Right lobe of liver (tissue), 6 donors: ENCODE measurements at regions not wholly inside any gene's neighbourhood (a gene's known extent, or its start where the extent isn't known, plus 50 kb on each side); places are given as distances from the start of the nearest gene placed in this dataset.

Experiments
- ATAC-seq, 4 donors: fragments of 200-7000 bp; cut with Tn5 transposase; one replicate each; pipeline ENCODE4 v1.9.1; 2020; ENCODE audit warnings: mild to moderate bottlenecking in 4 of 4, moderate library complexity in 4 of 4
- DNase-seq, 3 donors: peaks; one replicate each; pipeline ENCODE4 v3.0.0-alpha.2; 2020
- H3K27ac ChIP-seq, 3 donors: fragments of 200-600 bp; one replicate each; pipeline ENCODE4 v1.8.0; 2022
- H3K27me3 ChIP-seq, 2 donors: fragments of 200-600 bp; one replicate each; pipeline ENCODE4 v1.8.0; 2022
- H3K36me3 ChIP-seq, 4 donors: fragments of 200-600 bp; sonication (generic) in 1 of 4; one replicate each; pipeline versions ENCODE4 v1.5.1 to v1.8.0; 2017 to 2022; ENCODE audit warnings: control low read depth in 1 of 4
- H3K4me1 ChIP-seq, 4 donors: fragments of 200-600 bp; sonication (generic) in 1 of 4; one replicate each; pipeline versions ENCODE4 v1.5.1 to v1.8.0; 2017 to 2022; ENCODE audit warnings: control low read depth in 1 of 4
- H3K4me3 ChIP-seq, 3 donors: fragments of 200-600 bp; one replicate each; pipeline ENCODE4 v1.8.0; 2022
- H3K9me3 ChIP-seq, 4 donors: fragments of 200-600 bp; sonication (generic) in 1 of 4; one replicate each; pipeline versions ENCODE4 v1.5.1 to v1.8.0; 2017 to 2022; ENCODE audit warnings: control low read depth in 1 of 4
- CTCF ChIP-seq, 4 donors: fragments of 200-600 bp in 3 of 4; fragments of 450-650 bp in 1 of 4; IDR thresholded peaks; one replicate each; pipeline versions ENCODE4 v1.5.1 to v1.8.0; 2016 to 2022; ENCODE audit warnings: antibody characterized with exemption in 4 of 4, mild to moderate bottlenecking in 2 of 4
- POLR2A ChIP-seq: fragments of 450-650 bp; IDR thresholded peaks from one replicate; pipeline ENCODE4 v1.6.1; 2017; ENCODE audit warnings: antibody characterized with exemption, mild to moderate bottlenecking
- WGBS: methylation state at CpG from one replicate; pipeline ENCODE4 v1.1.6; 2018; ENCODE audit warnings: low coverage, low lambda C conversion rate; ENCODE audit not compliant: insufficient coverage; ENCODE audit errors: missing lambda C conversion rate; 5-methylcytosine and 5-hydroxymethylcytosine counted together
- intact Hi-C, 2 donors: fragments of 100-400 bp; cut with DNase I; formaldehyde crosslinking; loops; one replicate each; pipeline versions ENCODE4 v1.11.2 to v1.14.1; 2022
- donor health status: DM: no; HTN: yes; CAD: no.
- donor health status: DM: no; HTN: no; CAD: no.
- donor health status: DM: no; HTN: no; CAD: no.
- donor health status: DM: no; HTN: yes; CAD: no.
- donor health status: DM: no; HTN: yes; CAD: no.

GRCh38 chr4:156661555-156661954 is 310.0 kb downstream of the PDGFC start:
- WGBS = 69% methylated on average over 1 of the region's 1 CpG
- DNase-seq (no peak), ATAC-seq (no peak)
- Histone ChIP-seq H3K4me3 (no peak overlapping the region), H3K4me1 (no peaks in the 10 kb centered on the region), H3K36me3 (no peaks in the 10 kb centered on the region), H3K27ac (no peak overlapping the region), H3K9me3 (no peaks in the 10 kb centered on the region), H3K27me3 (no peaks in the 10 kb centered on the region)
- intact Hi-C loops = no loop called here
- no peak for TF ChIP-seq CTCF (IDR thresholded peaks at IDR 0.05)
- no peak for TF ChIP-seq POLR2A

DNA sequence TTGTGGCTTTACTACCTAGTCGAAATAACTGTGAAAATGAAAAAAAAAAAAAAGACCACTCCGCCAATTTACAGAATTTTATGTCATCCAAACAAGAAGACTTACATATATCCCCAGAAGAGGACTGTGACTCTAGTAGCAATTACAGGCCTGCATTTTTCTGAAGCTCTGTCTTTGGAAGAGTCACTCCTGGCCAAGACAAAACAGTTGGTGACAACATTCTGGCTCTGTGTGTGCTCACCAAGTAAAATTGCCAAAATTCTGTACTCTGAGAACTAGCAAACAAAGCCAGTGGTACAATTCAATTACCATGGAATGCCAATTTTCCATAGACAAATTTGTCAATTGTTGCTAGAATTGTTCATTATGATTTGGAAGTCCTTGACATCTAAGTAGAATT is 311.1 kb downstream of the PDGFC start:
- ATAC-seq (no peak), DNase-seq (no peak)
- intact Hi-C loops = no loop called here
- no peaks in the 10 kb centered on the region for H3K9me3 ChIP-seq
- TF ChIP-seq POLR2A (no peak), CTCF (IDR thresholded peaks at IDR 0.05) (no peak)
- no peaks in the 10 kb centered on the region for H3K36me3 ChIP-seq
- H3K4me1 ChIP-seq = no peaks in the 10 kb centered on the region
- H3K27me3 ChIP-seq = no peaks in the 10 kb centered on the region
- H3K4me3 ChIP-seq = no peak overlapping the region
- H3K27ac ChIP-seq = no peak overlapping the region
- WGBS = 58% methylated on average over 2 of the region's 2 CpGs

DNA sequence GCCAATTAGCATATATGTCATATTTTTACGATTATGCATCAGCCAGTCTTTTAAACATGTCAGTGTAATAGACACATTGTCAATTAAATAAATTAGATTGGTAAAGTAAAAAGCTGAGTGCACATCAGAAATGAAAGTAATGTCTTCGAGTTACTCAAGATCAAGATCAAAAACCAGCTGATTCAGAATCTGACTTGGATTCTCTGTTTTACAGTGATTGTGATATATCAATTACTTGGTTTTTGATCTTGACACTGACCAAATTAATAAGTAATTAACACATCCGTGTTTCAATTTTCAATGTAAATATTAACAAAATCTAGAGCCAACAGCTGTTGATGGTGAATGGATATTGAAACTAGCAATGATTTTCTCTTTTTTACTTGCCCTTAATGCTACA is 311.6 kb downstream of the PDGFC start:
- H3K27me3 ChIP-seq = no peaks in the 10 kb centered on the region
- H3K36me3 ChIP-seq = no peaks in the 10 kb centered on the region
- intact Hi-C loops = no loop called here
- no peaks in the 10 kb centered on the region for H3K9me3 ChIP-seq
- TF ChIP-seq CTCF (IDR thresholded peaks at IDR 0.05) = no peak
- no peak for TF ChIP-seq POLR2A
- no peak overlapping the region for H3K4me3 ChIP-seq
- H3K27ac ChIP-seq = no peak overlapping the region
- no peak for DNase-seq
- H3K4me1 ChIP-seq = no peaks in the 10 kb centered on the region
- no peak for ATAC-seq
- WGBS = 49% methylated on average over 3 of the region's 3 CpGs

GRCh38 chr4:156659570-156659969 is 312.0 kb downstream of the PDGFC start:
- H3K27me3 ChIP-seq = no peaks in the 10 kb centered on the region
- intact Hi-C loops = no loop called here
- DNase-seq (no peak), ATAC-seq (no peak)
- no peaks in the 10 kb centered on the region for H3K9me3 ChIP-seq
- no peak overlapping the region for H3K4me3 ChIP-seq
- no peaks in the 10 kb centered on the region for H3K4me1 ChIP-seq
- 30% methylated on average over 2 of the region's 2 CpGs for WGBS
- TF ChIP-seq CTCF (IDR thresholded peaks at IDR 0.05) = no peak
- no peaks in the 10 kb centered on the region for H3K36me3 ChIP-seq
- H3K27ac ChIP-seq = no peak overlapping the region

- DNase-seq = no peak
- Histone ChIP-seq H3K9me3 (no peaks in the 10 kb centered on the region), H3K36me3 (no peaks in the 10 kb centered on the region), H3K4me1 (no peaks in the 10 kb centered on the region), H3K4me3 (no peak overlapping the region), H3K27ac (no peak overlapping the region), H3K27me3 (no peaks in the 10 kb centered on the region)
- no peak for TF ChIP-seq POLR2A
- TF ChIP-seq CTCF (IDR thresholded peaks at IDR 0.05) = no peak
- intact Hi-C loops = no loop called here
- WGBS = 77% methylated on average over 2 of the region's 2 CpGs
- ATAC-seq = no peak
These were observed 314.7 kb downstream of the PDGFC start for GRCh38 chr4:156656896-156657295.
